Ovary (tissue), 7 donors: ENCODE measurements at regions not wholly inside any gene's neighbourhood (a gene's known extent, or its start where the extent isn't known, plus 50 kb on each side); places are given as distances from the start of the nearest gene placed in this dataset.

Experiments
- DNase-seq, 5 donors: peaks; one replicate each; pipeline ENCODE4 v3.0.0-alpha.2; 2019 to 2020
- H3K27ac ChIP-seq, 2 donors: fragments of 200-600 bp; one replicate each; pipeline versions ENCODE4 v1.5.1 to v1.8.0; 2019 to 2022
- H3K27me3 ChIP-seq: fragments of 200-600 bp; one replicate; pipeline ENCODE4 v1.8.0; 2022
- H3K36me3 ChIP-seq: fragments of 200-600 bp; sonication (generic); one replicate; pipeline ENCODE4 v1.5.1; 2019
- H3K4me1 ChIP-seq: one replicate; pipeline ENCODE4 v1.8.1; 2013; ENCODE audit warnings: mild to moderate bottlenecking, moderate library complexity; ENCODE audit not compliant: insufficient read depth
- H3K4me3 ChIP-seq: fragments of 200-600 bp; sonication (generic); one replicate; pipeline ENCODE4 v1.5.1; 2017
- H3K9me3 ChIP-seq, 2 donors: fragments of 200-600 bp in 1 of 2; sonication (generic) in 1 of 2; one replicate each; pipeline versions ENCODE4 v1.5.1 to v1.8.1; 2013 to 2019; ENCODE audit warnings: mild to moderate bottlenecking in 1 of 2, moderate library complexity in 1 of 2
- EP300 ChIP-seq: sonication (generic); formaldehyde crosslinking; IDR thresholded peaks from one replicate; pipeline ENCODE4 v1.6.1; 2017; ENCODE audit warnings: antibody characterized with exemption
- POLR2A ChIP-seq: fragments of 450-650 bp; IDR thresholded peaks from one replicate; pipeline ENCODE4 v1.6.1; 2017; ENCODE audit warnings: antibody characterized with exemption, mild to moderate bottlenecking, moderate library complexity
- WGBS, 3 donors: extraction: QIAGEN DNeasy Blood & Tissue Kit in 1 of 3; methylation state at CpG; one replicate each; pipeline versions ENCODE4 v1.1.5 to v1.1.7; 2013 to 2017; 5-methylcytosine and 5-hydroxymethylcytosine counted together
- intact Hi-C, 4 donors: fragments of 100-400 bp; cut with DNase I; formaldehyde crosslinking; loops; one replicate each; pipeline versions ENCODE4 v1.11.0 to v1.15.1; 2022 to 2023
- TF ChIP-seq, protein P1 (sequence below), 3 donors: fragments of 450-650 bp in 2 of 3; fragments of 200-600 bp in 1 of 3; IDR thresholded peaks; one replicate each; pipeline versions ENCODE4 v1.5.1 to v1.8.0; 2016 to 2022; ENCODE audit warnings: antibody characterized with exemption in 3 of 3, mild to moderate bottlenecking in 1 of 3
- donor health status: DM: no; HTN: no; CAD: no; lungs with moderate emphysema.
- donor health status: DM: no; HTN: no; CAD: no.
- donor health status: Bipolar disorder and iron deficiency.
- donor health status: DM: no; HTN: no; CAD: no.
- donor health status: DM: yes; HTN: yes; CAD: no.

DNA sequence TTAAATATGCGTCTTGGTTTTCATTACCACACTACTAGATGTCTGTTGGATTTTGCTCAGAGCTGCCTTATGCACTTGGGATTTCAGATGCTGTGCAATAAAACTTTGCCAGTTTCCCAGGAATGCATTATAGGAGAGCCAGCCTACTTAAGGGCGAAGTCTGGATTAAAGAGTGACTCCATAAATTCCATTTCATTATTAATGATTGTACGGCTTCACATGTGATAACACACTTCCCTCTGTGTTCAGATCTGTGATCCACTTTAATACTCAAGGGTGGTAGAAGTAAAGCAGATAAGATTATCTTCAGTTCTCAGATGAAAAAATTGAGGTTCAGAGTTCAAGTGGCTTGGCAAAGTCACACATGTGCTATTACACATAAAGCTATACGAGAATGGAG, 110.2 kb downstream of the C11orf91 start:
- no peak for DNase-seq
- no peaks in the 10 kb centered on the region for H3K4me1 ChIP-seq
- TF ChIP-seq POLR2A: no peak
- TF ChIP-seq, protein P1, sequence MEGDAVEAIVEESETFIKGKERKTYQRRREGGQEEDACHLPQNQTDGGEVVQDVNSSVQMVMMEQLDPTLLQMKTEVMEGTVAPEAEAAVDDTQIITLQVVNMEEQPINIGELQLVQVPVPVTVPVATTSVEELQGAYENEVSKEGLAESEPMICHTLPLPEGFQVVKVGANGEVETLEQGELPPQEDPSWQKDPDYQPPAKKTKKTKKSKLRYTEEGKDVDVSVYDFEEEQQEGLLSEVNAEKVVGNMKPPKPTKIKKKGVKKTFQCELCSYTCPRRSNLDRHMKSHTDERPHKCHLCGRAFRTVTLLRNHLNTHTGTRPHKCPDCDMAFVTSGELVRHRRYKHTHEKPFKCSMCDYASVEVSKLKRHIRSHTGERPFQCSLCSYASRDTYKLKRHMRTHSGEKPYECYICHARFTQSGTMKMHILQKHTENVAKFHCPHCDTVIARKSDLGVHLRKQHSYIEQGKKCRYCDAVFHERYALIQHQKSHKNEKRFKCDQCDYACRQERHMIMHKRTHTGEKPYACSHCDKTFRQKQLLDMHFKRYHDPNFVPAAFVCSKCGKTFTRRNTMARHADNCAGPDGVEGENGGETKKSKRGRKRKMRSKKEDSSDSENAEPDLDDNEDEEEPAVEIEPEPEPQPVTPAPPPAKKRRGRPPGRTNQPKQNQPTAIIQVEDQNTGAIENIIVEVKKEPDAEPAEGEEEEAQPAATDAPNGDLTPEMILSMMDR (IDR thresholded peaks at IDR 0.05): no peak
- intact Hi-C loops: no loop called here
- no peaks in the 10 kb centered on the region for H3K36me3 ChIP-seq
- 69 to 75% (median 69%) methylated on average over 4 of the region's 4 CpGs for WGBS, 3 donors
- H3K4me3 ChIP-seq: no peak overlapping the region
- peaks cover 0 to 7% of the 10 kb centered on the region in 2 donors for H3K9me3 ChIP-seq
- H3K27me3 ChIP-seq: no peaks in the 10 kb centered on the region
- H3K27ac ChIP-seq: no peak overlapping the region

DNA sequence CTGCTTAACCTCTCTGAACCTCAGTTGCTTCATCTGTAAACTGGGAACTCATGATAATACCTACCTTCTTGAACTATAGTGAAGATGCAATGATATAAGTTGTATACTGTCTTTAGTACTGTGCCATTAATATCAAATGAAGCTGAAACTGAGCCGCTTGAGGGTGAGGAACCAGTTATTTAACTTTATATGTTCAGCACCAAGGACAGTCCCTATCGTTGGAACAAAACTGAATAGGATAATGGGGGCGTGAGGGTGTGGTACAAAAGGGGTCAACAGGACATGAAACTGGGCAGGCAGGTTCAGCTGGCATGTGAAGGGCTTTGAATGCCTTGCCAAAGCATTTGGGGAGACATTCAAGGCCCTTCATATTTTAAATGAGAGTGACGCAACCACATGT, 112.6 kb downstream of the C11orf91 start:
- no peak overlapping the region for H3K27ac ChIP-seq
- no peak for DNase-seq
- intact Hi-C loops: no loop called here
- H3K27me3 ChIP-seq: no peaks in the 10 kb centered on the region
- 52 to 63% (median 53%) methylated on average over 4 of the region's 4 CpGs for WGBS, 3 donors
- TF ChIP-seq, protein P1 (IDR thresholded peaks at IDR 0.05): no peak
- TF ChIP-seq EP300 (no peak), POLR2A (no peak)
- H3K4me1 ChIP-seq: no peaks in the 10 kb centered on the region
- H3K9me3 ChIP-seq: peaks cover 0 to 2% of the 10 kb centered on the region in 2 donors
- no peak overlapping the region for H3K4me3 ChIP-seq
- no peaks in the 10 kb centered on the region for H3K36me3 ChIP-seq

DNA sequence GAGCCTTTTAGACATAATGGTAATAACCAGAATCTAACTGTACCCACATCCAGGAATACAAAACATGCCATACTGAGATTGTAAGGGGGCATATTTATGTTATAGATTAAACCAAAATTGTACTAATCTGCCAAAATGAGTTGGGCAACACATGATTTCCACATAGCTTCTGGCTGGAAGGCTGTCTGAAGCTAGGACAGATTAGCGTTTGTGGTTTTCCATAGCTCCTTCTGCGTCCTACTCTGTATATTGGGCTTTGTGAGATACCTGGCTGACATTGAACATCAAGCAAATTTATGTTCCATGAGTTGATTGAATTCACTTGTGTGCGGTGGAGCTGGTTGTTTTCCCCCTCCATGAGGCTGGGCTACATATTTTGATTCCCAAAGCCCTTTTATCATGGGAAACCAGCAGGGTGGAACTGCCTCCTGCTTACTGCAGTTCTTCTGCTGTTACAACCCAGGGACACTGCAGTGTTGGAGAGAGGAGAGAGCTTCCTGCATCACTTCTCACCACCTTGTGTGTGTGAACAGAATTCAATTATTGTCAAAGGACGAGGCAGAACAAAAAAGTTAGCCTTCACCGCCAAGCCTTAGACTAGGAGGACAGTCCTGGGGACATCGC, 114.9 kb downstream of the C11orf91 start:
- H3K4me1 ChIP-seq: no peaks in the 10 kb centered on the region
- H3K27me3 ChIP-seq: no peaks in the 10 kb centered on the region
- no peak for TF ChIP-seq EP300
- TF ChIP-seq, protein P1 (IDR thresholded peaks at IDR 0.05): no peak
- no peak for TF ChIP-seq POLR2A
- no peak overlapping the region for H3K4me3 ChIP-seq
- H3K27ac ChIP-seq: no peak overlapping the region
- intact Hi-C loops: no loop called here
- H3K9me3 ChIP-seq: peaks cover 0 to 2% of the 10 kb centered on the region in 2 donors
- H3K36me3 ChIP-seq: no peaks in the 10 kb centered on the region
- no peak for DNase-seq
- 79 to 82% (median 81%) methylated on average over 6 of the region's 6 CpGs for WGBS, 3 donors

DNA sequence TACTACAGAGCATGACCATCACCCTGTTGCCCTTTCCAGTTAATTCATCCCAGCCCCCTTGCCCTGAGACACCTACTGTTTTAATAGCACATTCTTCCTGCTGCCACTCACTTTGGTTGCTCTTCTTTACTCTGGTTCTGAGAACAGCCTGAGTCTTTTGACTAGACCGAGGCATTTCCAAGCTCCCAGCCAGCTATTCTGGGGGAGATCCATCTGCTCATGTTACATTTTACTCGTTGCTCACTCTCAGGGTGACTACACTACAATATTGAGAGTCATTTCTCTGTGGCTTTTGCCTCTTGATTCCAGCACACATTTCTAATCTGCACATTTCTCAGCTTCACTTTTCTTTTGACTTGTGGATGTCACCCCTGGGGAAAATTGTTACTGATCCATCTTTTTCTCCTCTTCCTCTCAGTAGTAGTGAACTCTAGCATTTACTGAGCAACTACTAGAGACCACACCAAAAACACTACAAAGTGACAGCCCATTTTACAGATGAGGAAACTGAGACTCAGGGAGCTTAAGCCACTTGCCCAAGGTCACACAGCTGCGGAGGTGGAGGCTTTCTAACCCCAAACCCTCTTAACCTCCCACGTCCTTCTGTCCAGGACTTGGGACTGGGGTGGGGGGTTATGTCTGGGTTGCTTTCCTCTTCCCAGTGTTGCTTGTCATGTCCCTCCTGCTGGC, 117.8 kb downstream of the C11orf91 start:
- H3K27ac ChIP-seq: no peak overlapping the region
- H3K9me3 ChIP-seq: no peaks in the 10 kb centered on the region
- TF ChIP-seq, protein P1 (IDR thresholded peaks at IDR 0.05): no peak
- no peak for TF ChIP-seq POLR2A
- TF ChIP-seq EP300: no peak
- DNase-seq: no peak
- H3K4me3 ChIP-seq: no peak overlapping the region
- H3K27me3 ChIP-seq: no peaks in the 10 kb centered on the region
- H3K4me1 ChIP-seq: no peaks in the 10 kb centered on the region
- 58 to 73% (median 64%) methylated on average over 4 of the region's 4 CpGs for WGBS, 3 donors
- H3K36me3 ChIP-seq: no peaks in the 10 kb centered on the region
- intact Hi-C loops: no loop called here
